Choroid plexus epithelial cell (primary cell): ENCODE measurements at regions not wholly inside any gene's neighbourhood (a gene's known extent, or its start where the extent isn't known, plus 50 kb on each side); places are given as distances from the start of the nearest gene placed in this dataset.
"Not testable (repeated sequence)": the region's sequence is repeated elsewhere in the genome, so short reads cannot be mapped to it uniquely, and the experiment has no call there.

Experiments
- DNase-seq: peaks from one replicate; pipeline ENCODE4 v3.0.0-alpha.2; 2010; ENCODE audit warnings: low read depth
- H3K4me3 ChIP-seq: 2 replicates; pipeline ENCODE4 v1.5.1; 2011; ENCODE audit warnings: low read depth, mild to moderate bottlenecking, control low read depth, low read length, moderate library complexity
- CTCF ChIP-seq: conservative IDR thresholded peaks from 2 replicates; pipeline ENCODE4 v1.5.1; 2011; ENCODE audit warnings: low read depth, mild to moderate bottlenecking, control low read depth, inconsistent platforms, low read length, moderate library complexity

- H3K4me3 ChIP-seq = no peak overlapping the region
- DNase-seq = no peak
- no peak for TF ChIP-seq CTCF
These were observed 760.2 kb downstream of the TAF11L14 start for GRCh38 chr5:18394443-18394804.

GRCh38 chr5:18395126-18396110 lies 761.2 kb downstream of the TAF11L14 start:
- no peak for TF ChIP-seq CTCF
- no peak for DNase-seq
- H3K4me3 ChIP-seq = no peak overlapping the region

GRCh38 chr5:18397371-18397770 lies 763.1 kb downstream of the TAF11L14 start:
- DNase-seq = no peak
- no peak for TF ChIP-seq CTCF
- H3K4me3 ChIP-seq = no peak overlapping the region

- DNase-seq = no peak
- no peak overlapping the region for H3K4me3 ChIP-seq
- no peak for TF ChIP-seq CTCF
These were observed 763.6 kb downstream of the TAF11L14 start for GRCh38 chr5:18397891-18398290.

- not testable (repeated sequence) for DNase-seq, H3K4me3 ChIP-seq
These were observed 765.4 kb downstream of the TAF11L14 start for GRCh38 chr5:18399461-18400327.

- no peak for DNase-seq
- no peak for TF ChIP-seq CTCF
- H3K4me3 ChIP-seq = no peak overlapping the region
These were observed 768.9 kb downstream of the TAF11L14 start for GRCh38 chr5:18403141-18403540.

GRCh38 chr5:18403941-18404438 lies 769.7 kb downstream of the TAF11L14 start:
- DNase-seq = no peak
- TF ChIP-seq CTCF = no peak
- H3K4me3 ChIP-seq = no peak overlapping the region
